B cell (primary cell): ENCODE measurements at regions not wholly inside any gene's neighbourhood (a gene's known extent, or its start where the extent isn't known, plus 50 kb on each side); places are given as distances from the start of the nearest gene placed in this dataset.

Source experiments
- ATAC-seq: fragments of 200-7000 bp; cut with Tn5 transposase; one replicate; pipeline ENCODE4 v1.10.0; 2021; ENCODE audit warnings: low read depth, mild to moderate bottlenecking, moderate number of reproducible peaks, moderate library complexity
- CTCF ChIA-PET: fragments of 350-600 bp; sonication (Branson Sonifier 250); formaldehyde crosslinking; loops from one replicate; lab custom pipeline; 2021; ENCODE audit warnings: antibody characterized with exemption, inconsistent platforms; lab: Charles Lee
- POLR2A ChIA-PET: fragments of 350-600 bp; sonication (Branson Sonifier 250); formaldehyde crosslinking; loops from one replicate; lab custom pipeline; 2021; ENCODE audit warnings: antibody characterized with exemption; lab: Charles Lee
- DNase-seq: peaks from one replicate; pipeline ENCODE4 v3.0.0; 2013
- H2AFZ ChIP-seq: 2 replicates; pipeline ENCODE4 v1.6.1; 2012; ENCODE audit warnings: mild to moderate bottlenecking, low read depth, low read length; ENCODE audit not compliant: insufficient read depth, poor library complexity, severe bottlenecking
- H3K27ac ChIP-seq, 2 donors: 1 replicate in 1 of 2; 2 replicates in 1 of 2; pipeline ENCODE4 v1.5.1; 2012 to 2013; ENCODE audit warnings: low read length in 2 of 2, mild to moderate bottlenecking in 2 of 2, moderate library complexity in 1 of 2
- H3K27me3 ChIP-seq, 4 experiments: fragments of 200-600 bp in 1 of 4; sonication (generic) in 1 of 4; replicated peaks in 1 of 4; 1 replicate in 2 of 4; 2 replicates in 2 of 4; pipeline versions ENCODE4 v1.6.1 to v1.7.0; 2013 to 2016; ENCODE audit warnings: low read length in 3 of 4, mild to moderate bottlenecking in 2 of 4, mixed read lengths in 1 of 4, moderate library complexity in 1 of 4; ENCODE audit not compliant: insufficient read depth in 4 of 4, control insufficient read depth in 3 of 4; ENCODE audit errors: control extremely low read depth in 1 of 4
- H3K36me3 ChIP-seq, 2 experiments: replicated peaks in 1 of 2; 1 replicate in 1 of 2; 2 replicates in 1 of 2; pipeline versions ENCODE4 v1.6.1 to v1.7.1; 2013; ENCODE audit warnings: low read length in 1 of 2; ENCODE audit not compliant: insufficient read depth in 2 of 2, control insufficient read depth in 1 of 2; ENCODE audit errors: control extremely low read depth in 1 of 2, extremely low read depth in 1 of 2
- H3K4me1 ChIP-seq, 2 donors: fragments of 200-600 bp in 1 of 2; sonication (generic) in 1 of 2; 1 replicate in 1 of 2; 2 replicates in 1 of 2; pipeline versions ENCODE4 v1.5.1 to v1.6.1; 2013 to 2017; ENCODE audit warnings: low read length in 2 of 2; ENCODE audit not compliant: control insufficient read depth in 2 of 2, insufficient read depth in 2 of 2
- H3K4me2 ChIP-seq: replicated peaks from 2 replicates; pipeline ENCODE3; 2012; ENCODE audit warnings: mild to moderate bottlenecking, low read depth, low read length; ENCODE audit not compliant: poor library complexity, severe bottlenecking
- H3K4me3 ChIP-seq, 5 experiments: fragments of 200-600 bp in 1 of 5; sonication (generic) in 1 of 5; 1 replicate in 3 of 5; 2 replicates in 2 of 5; pipeline versions ENCODE4 v1.5.1 to v1.7.0; 2011 to 2016; ENCODE audit warnings: low read length in 4 of 5, mild to moderate bottlenecking in 4 of 5, low read depth in 2 of 5, control low read depth in 1 of 5, moderate library complexity in 1 of 5; ENCODE audit not compliant: insufficient read depth in 1 of 5; ENCODE audit errors: control extremely low read depth in 1 of 5, extremely low read depth in 1 of 5
- H3K79me2 ChIP-seq: fragments of 200-600 bp; sonication (generic); one replicate; pipeline ENCODE4 v1.6.0; 2016; ENCODE audit warnings: low read length; ENCODE audit not compliant: control insufficient read depth, insufficient read depth
- H3K9ac ChIP-seq: fragments of 200-600 bp; sonication (generic); 2 replicates; pipeline ENCODE4 v1.6.1; 2017; ENCODE audit warnings: mild to moderate bottlenecking, low read length, moderate library complexity
- H3K9me3 ChIP-seq, 3 donors: one replicate each; pipeline versions ENCODE4 v1.6.1 to v1.7.1; 2013; ENCODE audit warnings: low read length in 2 of 3; ENCODE audit not compliant: control insufficient read depth in 2 of 3, insufficient read depth in 1 of 3; ENCODE audit errors: control extremely low read depth in 1 of 3
- H4K20me1 ChIP-seq: 2 replicates; pipeline ENCODE4 v1.6.0; 2012; ENCODE audit warnings: mild to moderate bottlenecking, low read length; ENCODE audit not compliant: insufficient read depth, control insufficient read depth, poor library complexity, severe bottlenecking
- H3K27ac Mint-ChIP-seq: one replicate; pipeline ENCODE4 v1.8.0; 2021; ENCODE audit warnings: mixed read lengths
- H3K27me3 Mint-ChIP-seq: one replicate; pipeline ENCODE4 v1.8.0; 2021; ENCODE audit warnings: mixed read lengths
- H3K4me1 Mint-ChIP-seq: one replicate; pipeline ENCODE4 v1.8.0; 2021; ENCODE audit warnings: mixed read lengths
- H3K4me3 Mint-ChIP-seq: one replicate; pipeline ENCODE4 v1.8.0; 2021; ENCODE audit warnings: mixed read lengths
- H3K9me3 Mint-ChIP-seq: one replicate; pipeline ENCODE4 v1.8.0; 2022; ENCODE audit warnings: mixed read lengths; ENCODE audit not compliant: insufficient read depth
- EZH2 ChIP-seq: IDR thresholded peaks from 2 replicates; pipeline ENCODE4 v1.6.1; 2012; ENCODE audit warnings: borderline replicate concordance, low read depth, mild to moderate bottlenecking, moderate library complexity, low read length; ENCODE audit not compliant: insufficient read depth, poor library complexity, severe bottlenecking
- WGBS: methylation state at CpG from one replicate; pipeline ENCODE4 v1.1.5; 2013; ENCODE audit warnings: missing lambda C conversion rate; ENCODE audit not compliant: insufficient coverage; 5-methylcytosine and 5-hydroxymethylcytosine counted together
- intact Hi-C: fragments of 100-400 bp; cut with micrococcal nuclease; formaldehyde crosslinking; loops from one replicate; pipeline ENCODE4 v1.10.0; 2022
- TF ChIP-seq, protein P1 (sequence below): fragments of 200-600 bp; IDR thresholded peaks from one replicate; pipeline ENCODE4 v1.8.0; 2022; ENCODE audit warnings: antibody characterized with exemption, mild to moderate bottlenecking

DNA sequence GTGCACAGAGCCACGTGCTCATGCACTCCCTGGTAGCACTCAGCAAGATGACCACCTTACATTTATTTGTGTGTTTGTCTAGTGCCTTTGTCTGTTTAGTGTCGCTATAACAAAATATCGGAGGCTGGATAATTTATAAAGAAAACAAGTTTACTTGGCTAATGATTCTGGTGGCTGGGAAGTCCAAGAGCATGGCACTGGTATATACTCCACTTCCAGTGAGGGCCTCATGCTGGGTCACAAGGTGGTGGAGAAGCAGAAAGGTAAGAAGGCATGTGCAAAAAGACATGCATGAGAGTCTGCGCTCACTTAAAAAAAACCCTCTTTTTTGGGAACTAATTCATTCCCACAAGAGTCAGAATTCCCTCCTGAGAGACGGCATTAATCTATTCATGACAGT is 52.5 kb upstream of the BOD1 start:
- Mint-ChIP-seq H3K27me3 (peaks cover 4% of the 10 kb centered on the region), H3K9me3 (no peaks in the 10 kb centered on the region), H3K4me1 (peaks cover 5% of the 10 kb centered on the region), H3K4me3 (no peak overlapping the region), H3K27ac (no peak overlapping the region)
- peaks cover 0 to 11% (median 0%) of the 10 kb centered on the region in 3 donors for H3K9me3 ChIP-seq
- ATAC-seq (no peak), DNase-seq (no peak)
- no peak overlapping the region for H3K4me2 ChIP-seq
- H4K20me1 ChIP-seq = no peaks in the 10 kb centered on the region
- no peak overlapping the region for H3K4me3 ChIP-seq
- peaks cover 6% of the 10 kb centered on the region in 2 donors for H3K4me1 ChIP-seq
- H3K79me2 ChIP-seq = no peaks in the 10 kb centered on the region
- CTCF ChIA-PET = no interaction called here
- H2AFZ ChIP-seq = no peak overlapping the region
- WGBS = 96% methylated on average over 2 of the region's 5 CpGs
- TF ChIP-seq, protein P1, sequence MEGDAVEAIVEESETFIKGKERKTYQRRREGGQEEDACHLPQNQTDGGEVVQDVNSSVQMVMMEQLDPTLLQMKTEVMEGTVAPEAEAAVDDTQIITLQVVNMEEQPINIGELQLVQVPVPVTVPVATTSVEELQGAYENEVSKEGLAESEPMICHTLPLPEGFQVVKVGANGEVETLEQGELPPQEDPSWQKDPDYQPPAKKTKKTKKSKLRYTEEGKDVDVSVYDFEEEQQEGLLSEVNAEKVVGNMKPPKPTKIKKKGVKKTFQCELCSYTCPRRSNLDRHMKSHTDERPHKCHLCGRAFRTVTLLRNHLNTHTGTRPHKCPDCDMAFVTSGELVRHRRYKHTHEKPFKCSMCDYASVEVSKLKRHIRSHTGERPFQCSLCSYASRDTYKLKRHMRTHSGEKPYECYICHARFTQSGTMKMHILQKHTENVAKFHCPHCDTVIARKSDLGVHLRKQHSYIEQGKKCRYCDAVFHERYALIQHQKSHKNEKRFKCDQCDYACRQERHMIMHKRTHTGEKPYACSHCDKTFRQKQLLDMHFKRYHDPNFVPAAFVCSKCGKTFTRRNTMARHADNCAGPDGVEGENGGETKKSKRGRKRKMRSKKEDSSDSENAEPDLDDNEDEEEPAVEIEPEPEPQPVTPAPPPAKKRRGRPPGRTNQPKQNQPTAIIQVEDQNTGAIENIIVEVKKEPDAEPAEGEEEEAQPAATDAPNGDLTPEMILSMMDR = no peak
- no peak for TF ChIP-seq EZH2
- H3K27ac ChIP-seq = no peak overlapping the region
- no peaks in the 10 kb centered on the region for H3K27me3 ChIP-seq
- intact Hi-C loops = no loop called here
- POLR2A ChIA-PET = no interaction called here
- no peaks in the 10 kb centered on the region for H3K36me3 ChIP-seq
- no peak overlapping the region for H3K9ac ChIP-seq

DNA sequence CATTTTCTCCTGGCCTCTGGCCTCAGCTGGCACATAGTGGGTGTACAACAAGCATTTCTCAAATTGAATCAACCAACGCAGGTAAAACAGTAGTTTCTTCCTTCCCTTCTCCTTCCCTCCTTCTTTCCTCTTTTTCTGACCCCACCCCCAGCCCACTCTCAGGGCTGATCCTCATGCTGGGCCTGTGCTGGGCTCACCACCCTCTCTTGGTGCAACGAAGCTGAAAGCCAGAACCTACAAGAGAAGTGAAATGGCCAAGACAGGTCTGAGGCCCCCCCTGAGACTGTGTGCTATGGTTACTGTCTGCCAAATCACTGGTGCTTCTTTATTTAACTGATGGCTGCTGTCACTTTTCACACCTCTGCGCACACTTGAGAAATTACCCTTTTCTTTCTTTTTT is 53.0 kb upstream of the BOD1 start:
- H3K9me3 Mint-ChIP-seq = no peaks in the 10 kb centered on the region
- CTCF ChIA-PET = no interaction called here
- Histone ChIP-seq H2AFZ (no peak overlapping the region), H3K9me3 (peaks cover 0 to 11% (median 0%) of the 10 kb centered on the region in 3 donors), H3K36me3 (no peaks in the 10 kb centered on the region), H3K4me1 (peaks cover under 1% of the 10 kb centered on the region in 2 donors), H3K27ac (no peak overlapping the region), H3K4me3 (no peak overlapping the region), H4K20me1 (no peaks in the 10 kb centered on the region), H3K27me3 (no peaks in the 10 kb centered on the region), H3K79me2 (no peaks in the 10 kb centered on the region), H3K4me2 (no peak overlapping the region), H3K9ac (no peak overlapping the region)
- TF ChIP-seq EZH2 = no peak
- TF ChIP-seq, protein P1 = no peak
- ATAC-seq = no peak
- H3K4me1 Mint-ChIP-seq = no peaks in the 10 kb centered on the region
- DNase-seq = no peak
- 72% methylated on average over 2 of the region's 3 CpGs for WGBS
- no peak overlapping the region for H3K27ac Mint-ChIP-seq
- intact Hi-C loops = no loop called here
- peaks cover 4% of the 10 kb centered on the region for H3K27me3 Mint-ChIP-seq
- POLR2A ChIA-PET = no interaction called here
- no peak overlapping the region for H3K4me3 Mint-ChIP-seq
